GM18909 (cell line): ENCODE measurements at regions not wholly inside any gene's neighbourhood (a gene's known extent, or its start where the extent isn't known, plus 50 kb on each side); places are given as distances from the start of the nearest gene placed in this dataset.
"Not testable (repeated sequence)": the region's sequence is repeated elsewhere in the genome, so short reads cannot be mapped to it uniquely, and the experiment has no call there.

ENCODE experiments used
- ATAC-seq: cut with Tn5 transposase; IDR thresholded peaks from one replicate; pipeline ENCODE4 v1.9.1; 2021; ENCODE audit warnings: mild to moderate bottlenecking; ENCODE audit not compliant: unreplicated experiment, poor library complexity

- no peak for ATAC-seq
Measured at GRCh38 chr12:83468988-83469908, 782.5 kb downstream of the TMTC2 start.

- no peak for ATAC-seq
Measured at GRCh38 chr12:83465632-83466031, 778.9 kb downstream of the TMTC2 start.

DNA sequence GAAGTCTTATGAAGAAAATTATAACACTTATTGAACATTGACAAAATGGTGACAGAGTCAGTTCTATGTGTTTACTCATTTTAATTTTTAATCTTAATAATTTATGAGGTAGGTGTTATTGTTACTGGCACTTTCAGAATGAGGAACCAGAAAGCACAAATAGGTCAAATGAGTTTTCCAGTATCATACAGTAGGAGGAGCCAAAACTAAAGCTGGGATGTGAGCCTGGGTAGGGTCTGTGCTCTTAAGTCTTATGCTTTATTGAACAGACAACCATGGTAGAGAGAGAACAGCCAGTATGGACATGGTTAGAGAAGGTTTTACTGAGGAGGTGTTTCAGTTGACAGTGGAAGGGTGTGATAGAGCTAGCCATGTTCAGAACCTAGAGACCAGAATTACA lies 775.7 kb downstream of the TMTC2 start:
- no peak for ATAC-seq

GRCh38 chr12:83461336-83461935 lies 774.7 kb downstream of the TMTC2 start:
- ATAC-seq: no peak

GRCh38 chr12:83451189-83451588 lies 764.5 kb downstream of the TMTC2 start:
- no peak for ATAC-seq

DNA sequence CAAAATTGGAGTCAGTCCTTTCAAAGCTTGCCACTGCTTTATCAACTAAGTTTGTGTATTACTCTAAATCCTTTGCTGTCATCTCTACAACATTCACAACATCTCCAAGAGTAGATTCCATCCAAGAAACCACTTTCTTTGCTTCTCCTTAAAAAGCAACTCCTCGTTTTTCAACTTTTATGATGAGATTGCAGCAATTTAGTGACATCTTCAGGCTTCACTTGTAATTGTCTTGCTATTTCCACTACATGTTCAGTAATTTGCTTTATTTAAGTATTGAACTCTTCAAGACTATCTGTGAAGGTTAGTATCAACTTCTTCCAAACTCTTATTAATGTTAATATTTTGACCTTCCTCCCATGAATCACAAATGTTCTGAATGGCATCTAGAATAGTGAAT lies 747.9 kb downstream of the TMTC2 start:
- no peak for ATAC-seq

DNA sequence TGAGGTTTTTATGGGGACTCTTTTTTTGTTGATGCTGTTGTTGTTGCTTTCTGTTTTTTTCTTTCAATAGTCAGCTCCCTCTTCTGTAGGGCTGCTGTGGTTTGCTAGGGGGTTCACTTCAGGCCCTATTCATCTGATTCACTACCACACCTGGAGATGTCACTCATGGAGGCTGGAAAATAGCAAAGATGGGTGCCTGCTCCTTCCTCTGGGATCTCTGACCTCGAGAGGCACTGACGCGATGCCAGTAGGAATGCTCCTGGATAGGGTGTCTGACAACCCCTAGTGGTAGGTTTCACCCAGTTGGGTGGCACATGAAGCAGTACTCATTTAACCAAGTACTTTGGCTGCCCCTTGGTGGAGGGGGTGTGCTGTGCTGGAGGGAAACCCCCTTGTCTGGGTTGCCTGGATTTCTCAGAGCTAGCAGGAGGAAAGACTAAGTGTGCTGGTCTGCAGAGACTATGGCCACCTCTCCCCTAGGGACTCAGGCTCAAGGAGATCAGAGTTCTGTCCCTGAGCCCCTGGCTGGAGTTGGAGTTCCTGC lies 745.5 kb downstream of the TMTC2 start:
- ATAC-seq: no peak

- ATAC-seq: not testable (repeated sequence)
Measured at GRCh38 chr12:83427586-83428136, 741.0 kb downstream of the TMTC2 start.

DNA sequence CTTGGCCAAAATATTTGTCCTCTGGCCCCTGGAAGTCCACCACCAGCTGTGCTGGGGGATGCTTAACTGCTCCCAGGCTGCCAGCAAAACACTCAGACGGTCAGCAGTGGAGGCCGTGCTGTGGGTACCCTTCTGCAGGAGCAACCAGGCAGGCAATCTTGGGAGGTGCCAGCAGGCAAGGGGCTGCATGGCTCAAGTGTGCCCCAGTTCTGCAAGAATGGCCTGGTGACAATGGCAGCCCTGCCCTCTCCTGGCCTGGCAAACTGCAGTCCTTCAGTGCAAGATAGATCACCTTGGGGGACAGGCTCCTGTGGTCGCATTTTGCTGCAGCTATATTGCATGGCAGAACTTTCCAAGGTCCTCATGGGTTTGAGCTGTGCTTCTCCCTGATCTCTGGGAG lies 728.3 kb downstream of the TMTC2 start:
- no peak for ATAC-seq

- no peak for ATAC-seq
Measured at GRCh38 chr12:83408851-83409250, 722.1 kb downstream of the TMTC2 start.

GRCh38 chr12:83408146-83408545 lies 721.4 kb downstream of the TMTC2 start:
- no peak for ATAC-seq

DNA sequence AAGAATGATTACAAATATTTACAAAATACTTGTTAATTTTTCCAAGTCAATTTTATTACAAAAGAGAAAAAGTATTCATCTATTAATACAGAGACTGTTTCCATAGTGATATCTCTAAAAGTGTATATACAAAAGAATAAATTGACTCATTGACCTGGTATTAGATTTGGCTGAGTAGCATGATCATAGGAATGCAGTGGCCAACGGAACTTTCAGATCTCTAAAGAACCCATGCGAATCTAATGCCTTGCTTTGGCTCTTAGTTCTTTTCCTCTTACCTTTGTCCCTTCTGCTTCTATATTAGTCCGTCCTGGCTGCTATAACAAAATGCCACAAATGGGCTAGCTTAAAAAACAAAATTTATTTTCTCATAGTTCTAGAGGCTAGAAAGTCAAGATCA lies 717.8 kb downstream of the TMTC2 start:
- no peak for ATAC-seq

DNA sequence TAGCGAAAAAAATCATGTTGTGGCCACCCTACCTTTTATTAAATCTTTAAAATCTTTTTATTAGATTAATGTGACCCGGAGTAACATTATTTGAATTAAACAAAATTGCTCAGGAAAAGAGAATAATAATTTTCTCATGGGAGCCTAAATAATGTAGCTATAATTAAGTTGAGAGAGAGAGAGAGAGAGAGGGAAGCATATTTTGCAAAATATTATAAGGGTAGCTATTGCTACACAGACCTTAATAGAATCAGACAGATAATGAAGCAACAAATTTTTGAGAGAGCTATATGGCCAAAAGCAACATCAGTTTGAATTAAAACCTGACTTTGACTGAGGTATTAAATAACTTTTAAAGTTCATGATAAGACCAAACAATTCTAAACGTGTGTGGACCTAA lies 703.5 kb downstream of the TMTC2 start:
- ATAC-seq: no peak

- ATAC-seq: no peak
Measured at GRCh38 chr12:83389237-83389996, 702.7 kb downstream of the TMTC2 start.

GRCh38 chr12:83388551-83388950 lies 701.8 kb downstream of the TMTC2 start:
- no peak for ATAC-seq

- no peak for ATAC-seq
Measured at GRCh38 chr12:83386527-83387264, 700.0 kb downstream of the TMTC2 start.

GRCh38 chr12:83378186-83378727 lies 691.6 kb downstream of the TMTC2 start:
- ATAC-seq: no peak

GRCh38 chr12:83365317-83365716 lies 678.6 kb downstream of the TMTC2 start:
- ATAC-seq: no peak

DNA sequence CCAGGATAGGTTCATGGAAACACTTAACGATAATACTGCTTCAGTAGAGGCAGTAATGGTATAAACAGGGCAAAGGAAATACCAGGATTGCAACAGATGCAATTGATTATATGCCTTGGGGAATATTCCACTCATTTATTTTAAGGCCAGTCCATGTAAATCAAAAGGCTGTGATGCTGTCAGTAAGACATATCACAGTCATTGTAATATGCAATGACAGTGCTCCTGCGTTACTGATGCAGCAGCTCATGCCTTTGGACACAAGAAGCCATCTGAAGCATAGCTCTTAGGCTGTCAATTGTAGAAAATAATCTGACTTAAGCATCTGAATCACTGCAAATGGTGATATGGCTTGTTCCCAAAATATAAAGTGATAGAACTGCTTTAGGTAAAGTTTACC lies 674.8 kb downstream of the TMTC2 start:
- ATAC-seq: no peak

DNA sequence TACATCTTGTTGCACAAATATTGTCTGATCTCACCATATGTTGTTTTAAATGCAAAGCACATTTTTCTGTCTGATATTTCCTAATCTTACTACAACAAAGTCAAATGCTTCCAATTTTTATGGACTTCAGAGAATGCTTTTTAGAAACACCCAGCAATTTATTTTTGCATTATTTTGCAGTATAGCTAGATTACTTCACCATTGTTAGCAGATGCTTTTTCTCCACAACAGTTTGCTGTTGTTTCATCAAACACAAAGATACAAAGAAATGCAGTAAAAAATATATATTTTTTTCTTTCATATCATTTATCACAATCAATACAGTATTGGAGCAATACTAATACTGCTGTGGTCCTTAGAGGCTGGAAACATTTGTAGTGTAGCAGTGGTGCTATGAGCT lies 674.4 kb downstream of the TMTC2 start:
- ATAC-seq: no peak
